ENCODE measurements at regions not wholly inside any gene's neighbourhood (a gene's known extent, or its start where the extent isn't known, plus 50 kb on each side); places are given as distances from the start of the nearest gene placed in this dataset.
A peak's percentile ranks its signal among the peaks of the same experiment; 100 is the strongest.

DNA sequence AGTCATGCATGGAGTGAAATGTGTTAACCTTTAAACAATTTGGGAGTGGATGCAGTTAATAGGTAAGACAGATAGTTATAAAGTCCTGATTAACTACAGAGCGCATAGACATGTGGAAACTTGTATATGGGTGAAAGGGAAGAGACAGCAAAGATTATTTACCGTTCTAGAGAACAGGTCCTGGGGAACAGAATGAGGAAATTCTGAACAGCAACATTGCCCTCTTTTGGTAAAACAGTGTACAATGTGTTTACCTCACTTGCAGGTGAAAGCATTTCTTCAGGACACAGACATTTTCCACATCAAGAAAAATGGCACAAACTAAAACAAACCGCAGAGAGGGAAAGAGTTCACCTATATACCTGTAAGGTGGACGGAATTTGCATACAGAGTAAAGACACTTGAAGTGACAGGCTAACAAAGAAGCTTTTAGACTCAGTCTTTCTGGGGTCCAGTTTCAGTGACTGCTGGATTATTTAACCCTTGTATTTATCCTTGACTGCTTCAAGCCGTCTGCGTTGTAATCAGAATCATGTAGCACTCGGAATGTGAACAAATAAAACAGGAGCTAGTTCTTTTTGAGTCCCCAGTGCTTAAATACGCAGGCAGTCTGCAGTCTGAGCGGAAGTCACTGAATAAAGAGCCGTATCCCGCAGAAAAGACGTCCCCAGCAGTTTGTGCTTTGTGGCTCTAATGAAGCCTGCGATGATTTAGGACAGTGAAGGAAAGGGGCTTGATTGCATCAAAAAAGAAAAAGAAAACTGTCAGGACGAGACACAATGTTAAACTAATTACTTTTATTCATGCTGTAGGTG lies 364.8 kb upstream of the GALNT5 start:
- Histone ChIP-seq H3K4me2 (ENCODE audit: low read length) (peak overlapping the region; percentile 92), H3K4me1 (ENCODE audit: low read length) (peaks cover 37% of the 10 kb centered on the region), H4K20me1 (ENCODE audit: insufficient read depth, low read length) (no peaks in the 10 kb centered on the region), H3K27me3 (ENCODE audit: low read depth, low read length) (peaks cover 63% of the 10 kb centered on the region), H3K36me3 (replicated peaks; ENCODE audit: low read depth, low read length) (no peaks in the 10 kb centered on the region), H3K9ac (ENCODE audit: low read length) (no peak overlapping the region), H3K27ac (ENCODE audit: low read length) (no peak overlapping the region), H3K9me3 (ENCODE audit: insufficient read depth, low read length) (no peaks in the 10 kb centered on the region), H3K79me2 (ENCODE audit: low read length) (no peaks in the 10 kb centered on the region), H2AFZ (ENCODE audit: low read depth, low read length) (peak overlapping the region; percentile 66; the same call in 1 of the 2 replicates), H3K4me3 (ENCODE audit: low read length) (peak overlapping the region; percentile 73)
- TF ChIP-seq, protein P1, sequence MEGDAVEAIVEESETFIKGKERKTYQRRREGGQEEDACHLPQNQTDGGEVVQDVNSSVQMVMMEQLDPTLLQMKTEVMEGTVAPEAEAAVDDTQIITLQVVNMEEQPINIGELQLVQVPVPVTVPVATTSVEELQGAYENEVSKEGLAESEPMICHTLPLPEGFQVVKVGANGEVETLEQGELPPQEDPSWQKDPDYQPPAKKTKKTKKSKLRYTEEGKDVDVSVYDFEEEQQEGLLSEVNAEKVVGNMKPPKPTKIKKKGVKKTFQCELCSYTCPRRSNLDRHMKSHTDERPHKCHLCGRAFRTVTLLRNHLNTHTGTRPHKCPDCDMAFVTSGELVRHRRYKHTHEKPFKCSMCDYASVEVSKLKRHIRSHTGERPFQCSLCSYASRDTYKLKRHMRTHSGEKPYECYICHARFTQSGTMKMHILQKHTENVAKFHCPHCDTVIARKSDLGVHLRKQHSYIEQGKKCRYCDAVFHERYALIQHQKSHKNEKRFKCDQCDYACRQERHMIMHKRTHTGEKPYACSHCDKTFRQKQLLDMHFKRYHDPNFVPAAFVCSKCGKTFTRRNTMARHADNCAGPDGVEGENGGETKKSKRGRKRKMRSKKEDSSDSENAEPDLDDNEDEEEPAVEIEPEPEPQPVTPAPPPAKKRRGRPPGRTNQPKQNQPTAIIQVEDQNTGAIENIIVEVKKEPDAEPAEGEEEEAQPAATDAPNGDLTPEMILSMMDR (IDR thresholded peaks at IDR 0.05; ENCODE audit: low read depth, low read length): peak; percentile 83
- TF ChIP-seq EZH2phosphoT487 (IDR thresholded peaks at IDR 0.05; ENCODE audit: low read depth): no peak

DNA sequence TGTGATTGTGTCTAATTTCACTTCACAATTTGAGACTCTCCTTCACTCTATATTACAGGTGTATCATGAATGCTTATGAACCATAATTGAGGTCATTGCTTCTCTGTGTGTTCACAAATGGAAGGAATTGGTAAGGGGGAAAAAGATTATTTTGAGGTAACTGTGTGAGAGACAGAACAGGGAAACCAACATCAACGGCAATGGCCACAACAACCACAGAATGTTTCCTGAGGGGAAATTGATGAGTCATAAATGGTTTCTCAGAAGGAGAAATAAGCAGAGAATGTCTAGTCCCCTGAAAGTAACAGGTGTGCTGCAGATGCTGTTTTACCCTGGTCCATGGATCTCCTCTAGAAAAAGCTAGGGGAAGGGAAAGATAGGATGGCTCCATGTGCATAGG lies 361.2 kb upstream of the GALNT5 start:
- Histone ChIP-seq H3K4me2 (ENCODE audit: low read length) (peak overlapping the region; percentile 29), H3K4me1 (ENCODE audit: low read length) (peaks cover 37% of the 10 kb centered on the region), H3K9ac (ENCODE audit: low read length) (no peak overlapping the region), H3K79me2 (ENCODE audit: low read length) (no peaks in the 10 kb centered on the region), H3K9me3 (ENCODE audit: insufficient read depth, low read length) (no peaks in the 10 kb centered on the region), H3K27me3 (ENCODE audit: low read depth, low read length) (peaks cover 71% of the 10 kb centered on the region), H3K27ac (ENCODE audit: low read length) (no peak overlapping the region), H4K20me1 (ENCODE audit: insufficient read depth, low read length) (no peaks in the 10 kb centered on the region), H2AFZ (ENCODE audit: low read depth, low read length) (no peak overlapping the region), H3K36me3 (replicated peaks; ENCODE audit: low read depth, low read length) (peaks cover 3% of the 10 kb centered on the region), H3K4me3 (ENCODE audit: low read length) (no peak overlapping the region)
- peak; percentile 78 for TF ChIP-seq EZH2phosphoT487 (IDR thresholded peaks at IDR 0.05; ENCODE audit: low read depth)
- TF ChIP-seq, protein P1 (IDR thresholded peaks at IDR 0.05; ENCODE audit: low read depth, low read length): no peak

DNA sequence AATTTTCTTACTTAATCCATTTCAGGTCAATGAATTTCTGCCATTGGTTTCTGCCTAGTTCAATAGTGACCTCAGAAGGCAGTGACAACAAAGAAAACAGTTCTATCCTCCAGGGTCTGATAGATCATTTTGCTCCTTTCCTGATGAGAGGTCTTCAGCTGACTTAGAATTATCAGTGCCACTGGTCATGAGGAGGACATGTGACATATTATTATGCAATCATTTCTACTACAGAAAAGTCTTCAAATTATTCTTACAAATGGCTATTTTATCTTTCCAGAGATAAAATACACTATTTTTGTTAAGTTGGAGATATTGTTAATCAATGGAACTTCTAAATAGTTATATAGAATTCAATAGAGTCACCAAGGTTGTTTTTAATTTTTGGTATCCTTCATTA lies 360.0 kb upstream of the GALNT5 start:
- H3K27me3 ChIP-seq (ENCODE audit: low read depth, low read length): peaks cover 61% of the 10 kb centered on the region
- no peaks in the 10 kb centered on the region for H3K79me2 ChIP-seq (ENCODE audit: low read length)
- peaks cover 34% of the 10 kb centered on the region for H3K4me1 ChIP-seq (ENCODE audit: low read length)
- H4K20me1 ChIP-seq (ENCODE audit: insufficient read depth, low read length): no peaks in the 10 kb centered on the region
- H3K9me3 ChIP-seq (ENCODE audit: insufficient read depth, low read length): no peaks in the 10 kb centered on the region
- H2AFZ ChIP-seq (ENCODE audit: low read depth, low read length): no peak overlapping the region
- H3K4me3 ChIP-seq (ENCODE audit: low read length): no peak overlapping the region
- H3K4me2 ChIP-seq (ENCODE audit: low read length): no peak overlapping the region
- no peak overlapping the region for H3K27ac ChIP-seq (ENCODE audit: low read length)
- H3K36me3 ChIP-seq (replicated peaks; ENCODE audit: low read depth, low read length): peaks cover 3% of the 10 kb centered on the region
- no peak overlapping the region for H3K9ac ChIP-seq (ENCODE audit: low read length)
- TF ChIP-seq EZH2phosphoT487 (IDR thresholded peaks at IDR 0.05; ENCODE audit: low read depth): no peak
- TF ChIP-seq, protein P1 (IDR thresholded peaks at IDR 0.05; ENCODE audit: low read depth, low read length): no peak

DNA sequence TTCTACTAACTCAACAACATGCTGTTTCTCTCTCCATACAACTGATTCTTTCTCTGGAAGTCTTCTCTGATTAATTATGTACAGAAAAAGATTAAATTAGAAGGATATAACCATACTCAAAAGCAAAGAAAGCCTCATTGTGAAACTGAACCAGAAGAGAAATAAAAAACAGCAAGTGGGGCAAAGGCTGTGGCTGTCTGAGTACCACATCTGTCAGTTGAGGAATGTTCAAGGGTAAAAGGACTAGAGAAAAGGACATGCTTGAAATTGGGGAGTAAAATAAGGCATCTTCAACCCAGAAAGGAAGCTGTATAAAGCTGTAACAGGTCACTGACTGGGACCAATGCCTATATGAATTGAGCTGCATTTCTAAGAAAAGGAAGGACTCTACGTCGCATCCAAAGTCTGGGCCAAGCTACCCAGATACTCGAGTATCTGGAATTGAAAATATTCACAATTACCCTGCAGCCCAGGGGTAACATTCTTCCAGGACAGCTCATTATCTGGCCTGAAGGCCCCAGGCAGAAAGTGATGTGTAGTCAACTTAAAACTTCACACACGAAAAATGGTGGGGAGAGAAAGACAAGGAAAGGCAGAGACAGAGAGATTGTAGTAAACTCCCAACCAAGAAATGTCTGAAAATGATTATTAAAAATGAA lies 356.0 kb upstream of the GALNT5 start:
- H3K27ac ChIP-seq (ENCODE audit: low read length): no peak overlapping the region
- TF ChIP-seq EZH2phosphoT487 (IDR thresholded peaks at IDR 0.05; ENCODE audit: low read depth): no peak
- TF ChIP-seq, protein P1 (IDR thresholded peaks at IDR 0.05; ENCODE audit: low read depth, low read length): no peak
- H3K4me2 ChIP-seq (ENCODE audit: low read length): no peak overlapping the region
- H3K36me3 ChIP-seq (replicated peaks; ENCODE audit: low read depth, low read length): peaks cover 3% of the 10 kb centered on the region
- peaks cover 59% of the 10 kb centered on the region for H3K27me3 ChIP-seq (ENCODE audit: low read depth, low read length)
- no peaks in the 10 kb centered on the region for H3K9me3 ChIP-seq (ENCODE audit: insufficient read depth, low read length)
- no peak overlapping the region for H3K9ac ChIP-seq (ENCODE audit: low read length)
- H2AFZ ChIP-seq (ENCODE audit: low read depth, low read length): no peak overlapping the region
- H3K4me3 ChIP-seq (ENCODE audit: low read length): no peak overlapping the region
- peaks cover 10% of the 10 kb centered on the region for H3K4me1 ChIP-seq (ENCODE audit: low read length)
- H4K20me1 ChIP-seq (ENCODE audit: insufficient read depth, low read length): no peaks in the 10 kb centered on the region
- H3K79me2 ChIP-seq (ENCODE audit: low read length): no peaks in the 10 kb centered on the region
